ENCODE measurements at regions not wholly inside any gene's neighbourhood (a gene's known extent, or its start where the extent isn't known, plus 50 kb on each side); places are given as distances from the start of the nearest gene placed in this dataset.

DNA sequence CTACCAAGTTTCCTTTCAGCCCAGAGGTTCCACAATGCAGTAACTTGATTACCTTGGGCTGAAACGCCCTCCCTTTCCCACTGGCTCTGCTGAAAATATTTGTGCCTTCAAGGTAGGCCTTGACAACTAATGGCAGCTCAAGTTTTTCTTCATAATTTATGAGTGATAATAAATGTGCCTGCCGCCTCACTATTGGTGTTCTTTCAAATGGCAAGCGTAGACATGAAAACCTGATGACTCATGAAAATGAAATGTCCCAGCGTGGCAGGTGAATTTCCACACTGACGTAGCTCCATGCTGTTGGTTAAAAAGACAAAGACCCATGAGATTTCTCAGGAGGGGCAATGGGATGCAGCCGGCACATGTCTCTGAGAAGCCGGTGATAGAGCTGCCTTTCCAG is 107.2 kb upstream of the GGTLC1 start:
- Histone ChIP-seq H3K27me3 (no peaks in the 10 kb centered on the region), H3K36me3 (no peaks in the 10 kb centered on the region), H3K27ac (no peak overlapping the region), H3K4me3 (no peak overlapping the region), H3K4me1 (no peaks in the 10 kb centered on the region), H3K9me3 (no peaks in the 10 kb centered on the region)
- ATAC-seq (no peak), DNase-seq (no peak)
- intact Hi-C loops (cut with DNase I): no loop called here
- TF ChIP-seq, protein P1, sequence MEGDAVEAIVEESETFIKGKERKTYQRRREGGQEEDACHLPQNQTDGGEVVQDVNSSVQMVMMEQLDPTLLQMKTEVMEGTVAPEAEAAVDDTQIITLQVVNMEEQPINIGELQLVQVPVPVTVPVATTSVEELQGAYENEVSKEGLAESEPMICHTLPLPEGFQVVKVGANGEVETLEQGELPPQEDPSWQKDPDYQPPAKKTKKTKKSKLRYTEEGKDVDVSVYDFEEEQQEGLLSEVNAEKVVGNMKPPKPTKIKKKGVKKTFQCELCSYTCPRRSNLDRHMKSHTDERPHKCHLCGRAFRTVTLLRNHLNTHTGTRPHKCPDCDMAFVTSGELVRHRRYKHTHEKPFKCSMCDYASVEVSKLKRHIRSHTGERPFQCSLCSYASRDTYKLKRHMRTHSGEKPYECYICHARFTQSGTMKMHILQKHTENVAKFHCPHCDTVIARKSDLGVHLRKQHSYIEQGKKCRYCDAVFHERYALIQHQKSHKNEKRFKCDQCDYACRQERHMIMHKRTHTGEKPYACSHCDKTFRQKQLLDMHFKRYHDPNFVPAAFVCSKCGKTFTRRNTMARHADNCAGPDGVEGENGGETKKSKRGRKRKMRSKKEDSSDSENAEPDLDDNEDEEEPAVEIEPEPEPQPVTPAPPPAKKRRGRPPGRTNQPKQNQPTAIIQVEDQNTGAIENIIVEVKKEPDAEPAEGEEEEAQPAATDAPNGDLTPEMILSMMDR (IDR thresholded peaks at IDR 0.05): no peak

DNA sequence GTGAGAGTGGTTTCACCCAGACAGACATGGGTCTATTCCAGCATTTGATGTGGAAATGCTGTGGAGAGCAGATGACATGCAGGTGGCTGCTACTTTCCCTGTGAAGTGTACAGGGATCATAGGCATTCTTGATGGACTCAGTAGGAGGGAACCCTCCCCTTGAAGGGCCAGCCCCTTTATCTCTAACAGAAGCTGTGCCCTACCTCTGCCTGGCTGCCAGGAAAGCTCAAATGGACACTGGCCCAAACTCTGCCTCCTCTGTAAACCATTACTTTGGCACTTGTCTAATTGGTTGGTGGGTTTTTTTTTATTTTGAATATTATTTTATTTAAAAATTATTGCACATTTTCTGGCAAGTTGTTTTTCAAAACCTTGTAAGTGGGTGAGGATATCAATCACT is 106.7 kb upstream of the GGTLC1 start:
- DNase-seq: no peak
- Histone ChIP-seq H3K36me3 (no peaks in the 10 kb centered on the region), H3K4me1 (no peaks in the 10 kb centered on the region), H3K27ac (no peak overlapping the region), H3K9me3 (no peaks in the 10 kb centered on the region), H3K27me3 (no peaks in the 10 kb centered on the region), H3K4me3 (no peak overlapping the region)
- TF ChIP-seq, protein P1 (IDR thresholded peaks at IDR 0.05): no peak
- ATAC-seq: no peak
- intact Hi-C loops (cut with DNase I): no loop called here

DNA sequence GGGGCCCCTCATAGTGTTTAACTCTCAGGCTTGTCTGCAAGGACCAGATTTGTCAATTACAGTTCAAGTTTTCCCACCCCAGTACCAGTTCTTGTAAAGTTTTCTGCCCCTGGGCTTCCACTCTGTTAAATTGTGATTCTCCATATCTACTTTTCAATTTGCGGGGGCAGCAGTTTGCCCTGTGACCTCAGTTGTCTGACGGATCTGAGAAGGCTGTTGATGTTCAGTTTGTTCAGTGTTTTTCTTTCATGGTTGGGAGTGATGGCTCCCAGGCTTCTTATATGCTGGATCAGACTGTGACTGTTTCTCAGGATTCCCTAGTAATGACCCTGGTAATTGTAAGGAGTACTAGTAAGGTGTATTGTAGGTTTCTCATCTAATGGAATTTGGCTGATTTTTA is 101.0 kb upstream of the GGTLC1 start:
- Histone ChIP-seq H3K27ac (no peak overlapping the region), H3K9me3 (no peaks in the 10 kb centered on the region), H3K36me3 (no peaks in the 10 kb centered on the region), H3K4me3 (no peak overlapping the region), H3K4me1 (no peaks in the 10 kb centered on the region), H3K27me3 (no peaks in the 10 kb centered on the region)
- ATAC-seq (no peak), DNase-seq (no peak)
- TF ChIP-seq, protein P1 (IDR thresholded peaks at IDR 0.05): no peak
- intact Hi-C loops (cut with DNase I): no loop called here

DNA sequence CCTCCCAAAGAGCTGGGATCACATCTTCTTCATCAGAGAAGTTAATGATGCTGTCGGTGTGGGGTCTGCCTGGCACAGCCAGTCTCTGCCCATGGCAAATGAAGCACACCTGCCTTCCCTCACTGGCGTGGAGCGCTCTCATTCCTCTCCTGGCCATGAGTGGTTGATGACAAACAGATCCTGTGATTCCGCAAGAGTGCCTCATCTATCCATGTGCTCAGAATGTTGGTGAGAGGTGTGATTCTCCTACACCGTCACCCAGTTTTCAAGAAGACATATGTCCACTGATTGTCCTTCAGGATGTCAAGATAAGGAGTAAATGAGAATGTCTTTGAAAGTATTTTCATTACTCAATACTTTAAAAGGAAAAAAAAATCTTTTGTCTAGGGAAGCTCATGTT is 97.5 kb upstream of the GGTLC1 start:
- Histone ChIP-seq H3K9me3 (no peaks in the 10 kb centered on the region), H3K27ac (no peak overlapping the region), H3K36me3 (no peaks in the 10 kb centered on the region), H3K4me3 (no peak overlapping the region), H3K4me1 (no peaks in the 10 kb centered on the region), H3K27me3 (no peaks in the 10 kb centered on the region)
- no peak for ATAC-seq
- intact Hi-C loops (cut with DNase I): no loop called here
- no peak for DNase-seq
- TF ChIP-seq, protein P1 (IDR thresholded peaks at IDR 0.05): no peak

DNA sequence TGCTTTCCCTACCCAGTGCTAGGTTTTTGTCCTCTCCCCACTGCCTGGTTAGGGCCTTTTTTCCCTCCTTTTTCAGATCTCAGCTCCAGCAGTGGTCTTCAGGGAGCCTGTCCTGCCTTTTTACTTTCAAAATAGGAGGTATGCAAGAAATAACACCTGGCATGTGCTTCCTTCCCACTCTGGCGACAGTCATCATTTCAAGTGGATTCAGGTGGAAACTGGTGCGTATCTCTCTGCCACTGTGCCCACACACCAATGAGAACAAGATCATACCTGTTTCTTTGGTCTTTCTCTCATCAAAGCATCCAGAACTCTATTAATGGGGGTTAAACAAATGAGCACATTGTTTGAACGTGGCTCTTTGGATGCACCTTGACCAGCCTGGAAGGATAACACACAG is 95.7 kb upstream of the GGTLC1 start:
- H3K9me3 ChIP-seq: no peaks in the 10 kb centered on the region
- no peaks in the 10 kb centered on the region for H3K36me3 ChIP-seq
- no peak overlapping the region for H3K4me3 ChIP-seq
- H3K27ac ChIP-seq: no peak overlapping the region
- intact Hi-C loops (cut with DNase I): no loop called here
- TF ChIP-seq, protein P1 (IDR thresholded peaks at IDR 0.05): no peak
- DNase-seq (no peak), ATAC-seq (no peak)
- H3K4me1 ChIP-seq: no peaks in the 10 kb centered on the region
- H3K27me3 ChIP-seq: no peaks in the 10 kb centered on the region

DNA sequence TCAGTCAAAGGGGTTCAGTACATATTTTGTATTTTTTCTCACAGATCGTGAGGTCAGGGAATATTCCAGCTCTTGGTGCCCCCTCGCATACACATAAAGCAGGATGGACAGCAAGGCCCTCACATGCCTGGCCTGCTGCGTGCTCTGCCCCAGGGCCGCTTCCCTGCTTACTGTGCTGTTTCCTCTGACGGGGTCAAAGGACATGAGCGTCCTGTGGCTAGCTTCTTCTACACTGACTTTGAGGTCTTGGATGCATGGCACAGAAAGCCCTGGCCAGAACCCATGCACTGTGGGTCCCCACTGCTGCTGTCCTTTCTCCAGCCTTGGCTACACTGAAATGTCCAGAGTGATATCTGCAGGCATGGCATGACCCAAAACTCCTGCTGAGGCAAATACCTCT is 92.5 kb upstream of the GGTLC1 start:
- intact Hi-C loops (cut with DNase I): no loop called here
- DNase-seq: no peak
- TF ChIP-seq, protein P1 (IDR thresholded peaks at IDR 0.05): no peak

More for the DNA sequence above, 92.5 kb upstream of the GGTLC1 start:
- Histone ChIP-seq H3K27me3 (no peaks in the 10 kb centered on the region), H3K36me3 (no peaks in the 10 kb centered on the region), H3K27ac (no peak overlapping the region), H3K4me3 (no peak overlapping the region), H3K9me3 (no peaks in the 10 kb centered on the region), H3K4me1 (no peaks in the 10 kb centered on the region)
- ATAC-seq: no peak
